HepG2 (cell line): ENCODE measurements at regions not wholly inside any gene's neighbourhood (a gene's known extent, or its start where the extent isn't known, plus 50 kb on each side); places are given as distances from the start of the nearest gene placed in this dataset.

Source experiments
- CENPX ChIP-seq: sonication (generic); formaldehyde crosslinking; IDR thresholded peaks from 2 replicates; pipeline ENCODE4 v1.9.0; 2021; ENCODE audit warnings: mild to moderate bottlenecking, missing genetic modification reagents, moderate library complexity
- HNF4G ChIP-seq, 2 experiments: sonication (generic) in 1 of 2; formaldehyde crosslinking in 1 of 2; IDR thresholded peaks; 2 replicates each; pipeline versions ENCODE4 v1.4.0 to v1.6.1; 2011 to 2020; ENCODE audit warnings: borderline replicate concordance in 2 of 2, low read depth in 2 of 2, mild to moderate bottlenecking in 2 of 2, low read length in 1 of 2, missing genetic modification reagents in 1 of 2, moderate library complexity in 1 of 2
- MEIS1 ChIP-seq: sonication (generic); formaldehyde crosslinking; IDR thresholded peaks from 2 replicates; pipeline ENCODE4 v1.9.0; 2021; ENCODE audit warnings: mild to moderate bottlenecking, missing genetic modification reagents, moderate library complexity, borderline replicate concordance
- MYC ChIP-seq: sonication (generic); formaldehyde crosslinking; IDR thresholded peaks from 2 replicates; pipeline ENCODE4 v1.9.0; 2021; ENCODE audit warnings: missing genetic modification reagents, borderline replicate concordance
- RFX5 ChIP-seq: IDR thresholded peaks from 2 replicates; pipeline ENCODE4 v1.6.1; 2011; ENCODE audit warnings: low read depth, low read length, improper control_type of control experiment
- SAP130 ChIP-seq: IDR thresholded peaks from 2 replicates; pipeline ENCODE4 v1.6.1; 2016; ENCODE audit warnings: low read depth
- SMYD3 ChIP-seq: sonication (generic); formaldehyde crosslinking; IDR thresholded peaks from 2 replicates; pipeline ENCODE4 v1.8.1; 2023; ENCODE audit warnings: mild to moderate bottlenecking, missing genetic modification reagents
- SP5 ChIP-seq: IDR thresholded peaks from 2 replicates; pipeline ENCODE4 v1.6.1; 2016; ENCODE audit warnings: low read depth, borderline replicate concordance
- TBL1XR1 ChIP-seq: fragments of 150-350 bp; IDR thresholded peaks from 2 replicates; pipeline ENCODE4 v1.6.1; 2014; ENCODE audit warnings: borderline replicate concordance, low read length; ENCODE audit not compliant: partially characterized antibody
- ZKSCAN5 ChIP-seq: sonication (generic); formaldehyde crosslinking; IDR thresholded peaks from 2 replicates; pipeline ENCODE4 v1.5.1; 2020; ENCODE audit warnings: mild to moderate bottlenecking, missing genetic modification reagents
- ZNF333 ChIP-seq: sonication (generic); formaldehyde crosslinking; IDR thresholded peaks from 2 replicates; pipeline ENCODE4 v1.4.0; 2020; ENCODE audit warnings: mild to moderate bottlenecking, missing genetic modification reagents, borderline replicate concordance
- ZNF598 ChIP-seq: sonication (generic); formaldehyde crosslinking; IDR thresholded peaks from 2 replicates; pipeline ENCODE4 v1.5.1; 2020; ENCODE audit warnings: mild to moderate bottlenecking, missing genetic modification reagents, borderline replicate concordance
- TF ChIP-seq, protein P1 (sequence below): sonication (generic); formaldehyde crosslinking; IDR thresholded peaks from 2 replicates; pipeline ENCODE4 v1.4.0; 2020; ENCODE audit warnings: mild to moderate bottlenecking, missing genetic modification reagents
- TF ChIP-seq, protein P2 (sequence below): sonication (generic); formaldehyde crosslinking; IDR thresholded peaks from 2 replicates; pipeline ENCODE4 v1.4.0; 2020; ENCODE audit warnings: missing genetic modification reagents
- TF ChIP-seq, protein P3 (sequence below): sonication (generic); formaldehyde crosslinking; IDR thresholded peaks from 2 replicates; pipeline ENCODE4 v1.5.1; 2020; ENCODE audit warnings: mild to moderate bottlenecking, missing genetic modification reagents, moderate library complexity

DNA sequence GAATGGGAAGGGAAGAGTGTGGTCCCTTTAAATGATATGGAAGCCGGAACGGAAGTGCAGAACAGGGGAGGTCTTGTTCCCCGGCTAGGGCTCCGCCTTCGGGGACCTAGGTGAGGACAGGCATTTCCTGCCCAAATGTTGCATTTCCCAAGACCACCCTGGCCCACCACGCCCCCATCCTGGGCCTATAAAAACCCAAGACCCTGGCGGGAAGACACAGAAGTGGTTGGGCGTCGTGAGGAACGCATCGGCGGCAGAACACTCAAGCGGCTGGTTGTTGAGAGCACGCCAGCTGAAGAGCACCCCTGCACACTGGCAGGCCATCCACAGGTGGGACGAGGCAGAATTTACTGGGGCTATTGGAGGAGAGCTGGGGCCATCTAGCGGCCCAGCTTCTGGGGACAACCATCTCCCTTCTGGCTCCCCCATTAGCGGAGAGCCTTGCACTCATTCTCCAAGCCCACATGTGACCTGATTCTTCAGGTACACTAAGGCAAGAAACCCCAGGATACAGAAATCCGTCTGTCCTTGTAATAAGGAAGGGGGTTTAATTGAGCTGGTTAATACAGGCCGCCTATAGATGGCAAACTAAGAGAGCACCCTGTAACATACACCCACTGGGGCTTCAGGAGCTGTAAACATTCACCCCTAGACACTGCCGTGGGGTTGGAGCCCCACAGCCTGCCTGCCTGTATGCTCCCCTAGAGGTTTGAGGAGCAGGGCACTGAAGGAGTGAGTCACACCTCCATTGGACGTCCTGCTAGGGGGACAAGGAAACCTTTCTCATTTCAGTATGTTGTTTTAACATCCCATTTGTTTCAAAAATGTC, 1327.9 kb downstream of the BRINP3 start (continued):
- TF ChIP-seq, protein P1, sequence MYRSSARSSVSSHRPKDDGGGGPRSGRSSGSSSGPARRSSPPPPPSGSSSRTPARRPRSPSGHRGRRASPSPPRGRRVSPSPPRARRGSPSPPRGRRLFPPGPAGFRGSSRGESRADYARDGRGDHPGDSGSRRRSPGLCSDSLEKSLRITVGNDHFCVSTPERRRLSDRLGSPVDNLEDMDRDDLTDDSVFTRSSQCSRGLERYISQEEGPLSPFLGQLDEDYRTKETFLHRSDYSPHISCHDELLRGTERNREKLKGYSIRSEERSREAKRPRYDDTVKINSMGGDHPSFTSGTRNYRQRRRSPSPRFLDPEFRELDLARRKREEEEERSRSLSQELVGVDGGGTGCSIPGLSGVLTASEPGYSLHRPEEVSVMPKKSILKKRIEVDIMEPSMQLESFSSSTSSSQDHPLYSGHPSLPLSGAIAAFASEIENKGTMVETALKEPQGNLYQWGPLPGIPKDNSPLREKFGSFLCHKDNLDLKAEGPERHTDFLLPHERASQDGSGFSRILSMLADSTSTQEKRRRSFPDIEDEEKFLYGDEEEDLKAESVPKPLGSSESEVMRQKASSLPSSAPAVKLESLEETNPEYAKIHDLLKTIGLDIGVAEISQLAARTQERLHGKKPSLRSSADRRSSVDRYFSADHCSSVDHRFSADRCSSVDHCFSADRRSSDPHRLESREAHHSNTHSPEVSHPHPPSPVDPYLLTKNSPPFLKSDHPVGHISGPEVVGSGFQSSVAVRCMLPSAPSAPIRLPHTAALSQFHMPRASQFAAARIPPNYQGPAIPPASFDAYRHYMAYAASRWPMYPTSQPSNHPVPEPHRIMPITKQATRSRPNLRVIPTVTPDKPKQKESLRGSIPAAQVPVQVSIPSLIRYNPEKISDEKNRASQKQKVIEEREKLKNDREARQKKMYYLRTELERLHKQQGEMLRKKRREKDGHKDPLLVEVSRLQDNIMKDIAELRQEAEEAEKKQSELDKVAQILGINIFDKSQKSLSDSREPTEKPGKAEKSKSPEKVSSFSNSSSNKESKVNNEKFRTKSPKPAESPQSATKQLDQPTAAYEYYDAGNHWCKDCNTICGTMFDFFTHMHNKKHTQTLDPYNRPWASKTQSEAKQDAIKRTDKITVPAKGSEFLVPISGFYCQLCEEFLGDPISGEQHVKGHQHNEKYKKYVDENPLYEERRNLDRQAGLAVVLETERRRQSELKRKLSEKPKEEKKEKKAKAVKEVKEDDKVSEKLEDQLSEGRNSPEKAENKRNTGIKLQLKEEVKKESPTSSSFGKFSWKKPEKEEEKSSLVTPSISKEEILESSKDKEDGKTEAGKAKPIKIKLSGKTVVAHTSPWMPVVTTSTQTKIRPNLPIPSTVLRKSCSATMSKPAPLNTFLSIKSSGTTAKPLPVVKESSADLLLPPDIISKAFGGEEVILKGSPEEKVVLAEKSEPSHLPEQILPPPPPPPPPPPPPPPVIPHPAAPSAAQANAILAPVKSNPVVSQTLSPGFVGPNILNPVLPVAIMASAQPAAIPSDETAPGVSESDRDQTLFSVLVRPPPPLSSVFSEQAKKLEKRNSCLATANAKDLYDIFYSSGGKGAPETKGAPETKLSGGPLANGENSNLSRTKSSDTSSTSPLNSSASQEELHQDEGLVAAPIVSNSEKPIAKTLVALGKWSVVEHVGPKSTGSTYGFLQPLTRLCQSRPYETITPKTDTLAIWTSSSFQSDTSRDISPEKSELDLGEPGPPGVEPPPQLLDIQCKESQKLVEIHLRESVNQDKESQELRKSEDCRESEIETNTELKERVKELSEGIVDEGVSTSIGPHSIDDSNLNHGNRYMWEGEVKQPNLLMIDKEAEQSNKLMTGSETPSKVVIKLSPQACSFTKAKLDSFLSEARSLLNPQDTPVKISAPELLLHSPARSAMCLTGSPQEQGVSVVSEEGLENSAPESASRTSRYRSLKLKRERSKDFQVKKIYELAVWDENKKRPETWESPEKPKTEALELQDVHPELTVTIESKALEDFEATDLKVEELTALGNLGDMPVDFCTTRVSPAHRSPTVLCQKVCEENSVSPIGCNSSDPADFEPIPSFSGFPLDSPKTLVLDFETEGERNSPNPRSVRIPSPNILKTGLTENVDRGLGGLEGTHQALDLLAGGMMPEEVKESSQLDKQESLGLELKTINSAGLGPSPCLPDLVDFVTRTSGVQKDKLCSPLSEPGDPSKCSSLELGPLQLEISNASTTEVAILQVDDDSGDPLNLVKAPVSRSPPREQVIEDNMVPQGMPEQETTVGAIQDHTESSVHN (CRISPR knock-in tag) = no peak
- no peak for TF ChIP-seq CENPX (CRISPR knock-in tag)
- TF ChIP-seq, protein P2, sequence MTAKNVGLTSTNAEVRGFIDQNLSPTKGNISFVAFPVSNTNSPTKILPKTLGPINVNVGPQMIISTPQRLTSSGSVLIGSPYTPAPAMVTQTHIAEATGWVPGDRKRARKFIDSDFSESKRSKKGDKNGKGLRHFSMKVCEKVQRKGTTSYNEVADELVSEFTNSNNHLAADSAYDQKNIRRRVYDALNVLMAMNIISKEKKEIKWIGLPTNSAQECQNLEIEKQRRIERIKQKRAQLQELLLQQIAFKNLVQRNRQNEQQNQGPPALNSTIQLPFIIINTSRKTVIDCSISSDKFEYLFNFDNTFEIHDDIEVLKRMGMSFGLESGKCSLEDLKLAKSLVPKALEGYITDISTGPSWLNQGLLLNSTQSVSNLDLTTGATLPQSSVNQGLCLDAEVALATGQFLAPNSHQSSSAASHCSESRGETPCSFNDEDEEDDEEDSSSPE = peak; percentile 88
- no peak for TF ChIP-seq HNF4G (IDR thresholded peaks at IDR 0.05; ENCODE audit: borderline replicate concordance, low read depth, low read length)
- TF ChIP-seq HNF4G (CRISPR knock-in tag; IDR thresholded peaks at IDR 0.05; ENCODE audit: borderline replicate concordance, low read depth) = no peak
- TF ChIP-seq SAP130 = peak; percentile 14; the same call in 1 of the 2 replicates
- no peak for TF ChIP-seq MEIS1 (CRISPR knock-in tag)
- TF ChIP-seq ZNF598 (CRISPR knock-in tag) = 0 out of 2 replicates have a peak, but pooled peaks have one; percentile 43
- TF ChIP-seq, protein P3, sequence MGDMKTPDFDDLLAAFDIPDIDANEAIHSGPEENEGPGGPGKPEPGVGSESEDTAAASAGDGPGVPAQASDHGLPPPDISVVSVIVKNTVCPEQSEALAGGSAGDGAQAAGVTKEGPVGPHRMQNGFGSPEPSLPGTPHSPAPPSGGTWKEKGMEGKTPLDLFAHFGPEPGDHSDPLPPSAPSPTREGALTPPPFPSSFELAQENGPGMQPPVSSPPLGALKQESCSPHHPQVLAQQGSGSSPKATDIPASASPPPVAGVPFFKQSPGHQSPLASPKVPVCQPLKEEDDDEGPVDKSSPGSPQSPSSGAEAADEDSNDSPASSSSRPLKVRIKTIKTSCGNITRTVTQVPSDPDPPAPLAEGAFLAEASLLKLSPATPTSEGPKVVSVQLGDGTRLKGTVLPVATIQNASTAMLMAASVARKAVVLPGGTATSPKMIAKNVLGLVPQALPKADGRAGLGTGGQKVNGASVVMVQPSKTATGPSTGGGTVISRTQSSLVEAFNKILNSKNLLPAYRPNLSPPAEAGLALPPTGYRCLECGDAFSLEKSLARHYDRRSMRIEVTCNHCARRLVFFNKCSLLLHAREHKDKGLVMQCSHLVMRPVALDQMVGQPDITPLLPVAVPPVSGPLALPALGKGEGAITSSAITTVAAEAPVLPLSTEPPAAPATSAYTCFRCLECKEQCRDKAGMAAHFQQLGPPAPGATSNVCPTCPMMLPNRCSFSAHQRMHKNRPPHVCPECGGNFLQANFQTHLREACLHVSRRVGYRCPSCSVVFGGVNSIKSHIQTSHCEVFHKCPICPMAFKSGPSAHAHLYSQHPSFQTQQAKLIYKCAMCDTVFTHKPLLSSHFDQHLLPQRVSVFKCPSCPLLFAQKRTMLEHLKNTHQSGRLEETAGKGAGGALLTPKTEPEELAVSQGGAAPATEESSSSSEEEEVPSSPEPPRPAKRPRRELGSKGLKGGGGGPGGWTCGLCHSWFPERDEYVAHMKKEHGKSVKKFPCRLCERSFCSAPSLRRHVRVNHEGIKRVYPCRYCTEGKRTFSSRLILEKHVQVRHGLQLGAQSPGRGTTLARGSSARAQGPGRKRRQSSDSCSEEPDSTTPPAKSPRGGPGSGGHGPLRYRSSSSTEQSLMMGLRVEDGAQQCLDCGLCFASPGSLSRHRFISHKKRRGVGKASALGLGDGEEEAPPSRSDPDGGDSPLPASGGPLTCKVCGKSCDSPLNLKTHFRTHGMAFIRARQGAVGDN (CRISPR knock-in tag) = peak; percentile 70
- no peak for TF ChIP-seq RFX5
- TF ChIP-seq TBL1XR1 = no peak
- no peak for TF ChIP-seq ZNF333 (CRISPR knock-in tag)
- TF ChIP-seq SP5 (CRISPR knock-in tag) = 0 out of 2 replicates have a peak, but pooled peaks have one; percentile 18
- TF ChIP-seq MYC = no peak
- TF ChIP-seq ZKSCAN5 = no peak
- no peak for TF ChIP-seq SMYD3
